ENCODE measurements at regions not wholly inside any gene's neighbourhood (a gene's known extent, or its start where the extent isn't known, plus 50 kb on each side); places are given as distances from the start of the nearest gene placed in this dataset.

GRCh38 chr2:53230691-53231090 lies 536.9 kb upstream of the CHAC2 start:
- H3K9me3 ChIP-seq, result no peaks in the 10 kb centered on the region
- intact Hi-C loops (cut with DNase I), result no loop called here
- 89 to 92% methylated on average over 2 of the region's 2 CpGs for WGBS, 2 donors
- ATAC-seq (no peak), DNase-seq (no peak)
- no peak overlapping the region for H3K4me3 ChIP-seq
- no peak for TF ChIP-seq CTCF (IDR thresholded peaks at IDR 0.05)
- no peak overlapping the region for H3K27ac ChIP-seq
- H3K36me3 ChIP-seq, result no peaks in the 10 kb centered on the region
- H3K4me1 ChIP-seq, result no peaks in the 10 kb centered on the region
- H3K27me3 ChIP-seq, result no peaks in the 10 kb centered on the region

GRCh38 chr2:53227535-53227934 lies 540.1 kb upstream of the CHAC2 start:
- DNase-seq (no peak), ATAC-seq (no peak)
- no peak for TF ChIP-seq CTCF (IDR thresholded peaks at IDR 0.05)
- intact Hi-C loops (cut with DNase I), result no loop called here
- Histone ChIP-seq H3K4me3 (no peak overlapping the region), H3K36me3 (no peaks in the 10 kb centered on the region), H3K9me3 (no peaks in the 10 kb centered on the region), H3K4me1 (no peaks in the 10 kb centered on the region), H3K27me3 (no peaks in the 10 kb centered on the region), H3K27ac (no peak overlapping the region)
- 97 to 98% methylated on average over 3 of the region's 3 CpGs for WGBS, 2 donors

GRCh38 chr2:53220969-53221368 lies 546.6 kb upstream of the CHAC2 start:
- Histone ChIP-seq H3K36me3 (no peaks in the 10 kb centered on the region), H3K9me3 (peaks cover 0 to 2% (median 0%) of the 10 kb centered on the region in 11 donors), H3K4me1 (no peaks in the 10 kb centered on the region), H3K27ac (no peak overlapping the region), H3K4me3 (no peak overlapping the region), H3K27me3 (no peaks in the 10 kb centered on the region)
- TF ChIP-seq CTCF (IDR thresholded peaks at IDR 0.05), result no peak
- DNase-seq, result no peak
- intact Hi-C loops (cut with DNase I), result no loop called here
- no peak for ATAC-seq
- WGBS, 2 donors, result 74 to 90% methylated on average over 3 of the region's 3 CpGs

- no peaks in the 10 kb centered on the region for H3K36me3 ChIP-seq
- 67 to 73% methylated on average over 2 of the region's 2 CpGs for WGBS, 2 donors
- H3K27ac ChIP-seq, result no peak overlapping the region
- intact Hi-C loops (cut with DNase I), result no loop called here
- no peak for DNase-seq
- H3K4me3 ChIP-seq, result no peak overlapping the region
- H3K9me3 ChIP-seq, result peaks cover 0 to 18% (median 0%) of the 10 kb centered on the region in 11 donors
- H3K27me3 ChIP-seq, result no peaks in the 10 kb centered on the region
- ATAC-seq, result no peak
- no peak for TF ChIP-seq CTCF (IDR thresholded peaks at IDR 0.05)
- peaks cover 0 to 2% (median 0%) of the 10 kb centered on the region in 9 donors for H3K4me1 ChIP-seq
These were observed 550.4 kb upstream of the CHAC2 start for GRCh38 chr2:53217250-53217649.

GRCh38 chr2:53216805-53217204 lies 550.8 kb upstream of the CHAC2 start:
- intact Hi-C loops (cut with DNase I), result no loop called here
- Histone ChIP-seq H3K4me1 (peaks cover 0 to 7% (median 0%) of the 10 kb centered on the region in 9 donors), H3K4me3 (no peak overlapping the region), H3K27ac (no peak overlapping the region), H3K36me3 (no peaks in the 10 kb centered on the region), H3K9me3 (peaks cover 0 to 18% (median 0%) of the 10 kb centered on the region in 11 donors), H3K27me3 (no peaks in the 10 kb centered on the region)
- TF ChIP-seq CTCF (IDR thresholded peaks at IDR 0.05), result no peak
- DNase-seq (no peak), ATAC-seq (no peak)
